ENCODE measurements at regions not wholly inside any gene's neighbourhood (a gene's known extent, or its start where the extent isn't known, plus 50 kb on each side); places are given as distances from the start of the nearest gene placed in this dataset.

- no peak for DNase-seq (ENCODE audit: extremely low read depth, low read depth, low spot score)
Observed at GRCh38 chr4:58711039-58711438, 1600.9 kb upstream of the IGFBP7 start.

GRCh38 chr4:58688568-58688967, 1578.4 kb upstream of the IGFBP7 start:
- DNase-seq (ENCODE audit: extremely low read depth, low read depth, low spot score): no peak

- DNase-seq (ENCODE audit: extremely low read depth, low read depth, low spot score): no peak
Observed at GRCh38 chr4:58679886-58680285, 1569.7 kb upstream of the IGFBP7 start.

- DNase-seq (ENCODE audit: extremely low read depth, low read depth, low spot score): no peak
Observed at GRCh38 chr4:58679051-58679450, 1568.9 kb upstream of the IGFBP7 start.

- DNase-seq (ENCODE audit: extremely low read depth, low read depth, low spot score): no peak
Observed at GRCh38 chr4:58669783-58670182, 1559.6 kb upstream of the IGFBP7 start.

- no peak for DNase-seq (ENCODE audit: extremely low read depth, low read depth, low spot score)
Observed at GRCh38 chr4:58665649-58666048, 1555.5 kb upstream of the IGFBP7 start.

GRCh38 chr4:58658701-58659100, 1548.5 kb upstream of the IGFBP7 start:
- DNase-seq (ENCODE audit: extremely low read depth, low read depth, low spot score): no peak

- no peak for DNase-seq (ENCODE audit: extremely low read depth, low read depth, low spot score)
Observed at GRCh38 chr4:58653251-58653650, 1543.1 kb upstream of the IGFBP7 start.

GRCh38 chr4:58649226-58649625, 1539.0 kb upstream of the IGFBP7 start:
- no peak for DNase-seq (ENCODE audit: extremely low read depth, low read depth, low spot score)

- DNase-seq (ENCODE audit: extremely low read depth, low read depth, low spot score): no peak
Observed at GRCh38 chr4:58646126-58646525, 1535.9 kb upstream of the IGFBP7 start.

GRCh38 chr4:58644549-58644948, 1534.4 kb upstream of the IGFBP7 start:
- DNase-seq (ENCODE audit: extremely low read depth, low read depth, low spot score): no peak

GRCh38 chr4:58636381-58636780, 1526.2 kb upstream of the IGFBP7 start:
- no peak for DNase-seq (ENCODE audit: extremely low read depth, low read depth, low spot score)

- no peak for DNase-seq (ENCODE audit: extremely low read depth, low read depth, low spot score)
Observed at GRCh38 chr4:58617226-58617625, 1507.0 kb upstream of the IGFBP7 start.

- no peak for DNase-seq (ENCODE audit: extremely low read depth, low read depth, low spot score)
Observed at GRCh38 chr4:58611012-58611411, 1500.8 kb upstream of the IGFBP7 start.

- DNase-seq (ENCODE audit: extremely low read depth, low read depth, low spot score): no peak
Observed at GRCh38 chr4:58606303-58606702, 1496.1 kb upstream of the IGFBP7 start.

- DNase-seq (ENCODE audit: extremely low read depth, low read depth, low spot score): no peak
Observed at GRCh38 chr4:58603951-58604350, 1493.8 kb upstream of the IGFBP7 start.

- DNase-seq (ENCODE audit: extremely low read depth, low read depth, low spot score): no peak
Observed at GRCh38 chr4:58602731-58603359, 1492.7 kb upstream of the IGFBP7 start.

GRCh38 chr4:58602022-58602421, 1491.8 kb upstream of the IGFBP7 start:
- no peak for DNase-seq (ENCODE audit: extremely low read depth, low read depth, low spot score)

GRCh38 chr4:58600290-58600689, 1490.1 kb upstream of the IGFBP7 start:
- no peak for DNase-seq (ENCODE audit: extremely low read depth, low read depth, low spot score)

- no peak for DNase-seq (ENCODE audit: extremely low read depth, low read depth, low spot score)
Observed at GRCh38 chr4:58590722-58591121, 1480.5 kb upstream of the IGFBP7 start.

GRCh38 chr4:58587856-58588255, 1477.7 kb upstream of the IGFBP7 start:
- no peak for DNase-seq (ENCODE audit: extremely low read depth, low read depth, low spot score)

- DNase-seq (ENCODE audit: extremely low read depth, low read depth, low spot score): no peak
Observed at GRCh38 chr4:58566260-58566659, 1456.1 kb upstream of the IGFBP7 start.

Measured in glomerular endothelial cell (primary cell).